ENCODE measurements at regions not wholly inside any gene's neighbourhood (a gene's known extent, or its start where the extent isn't known, plus 50 kb on each side); places are given as distances from the start of the nearest gene placed in this dataset.

DNA sequence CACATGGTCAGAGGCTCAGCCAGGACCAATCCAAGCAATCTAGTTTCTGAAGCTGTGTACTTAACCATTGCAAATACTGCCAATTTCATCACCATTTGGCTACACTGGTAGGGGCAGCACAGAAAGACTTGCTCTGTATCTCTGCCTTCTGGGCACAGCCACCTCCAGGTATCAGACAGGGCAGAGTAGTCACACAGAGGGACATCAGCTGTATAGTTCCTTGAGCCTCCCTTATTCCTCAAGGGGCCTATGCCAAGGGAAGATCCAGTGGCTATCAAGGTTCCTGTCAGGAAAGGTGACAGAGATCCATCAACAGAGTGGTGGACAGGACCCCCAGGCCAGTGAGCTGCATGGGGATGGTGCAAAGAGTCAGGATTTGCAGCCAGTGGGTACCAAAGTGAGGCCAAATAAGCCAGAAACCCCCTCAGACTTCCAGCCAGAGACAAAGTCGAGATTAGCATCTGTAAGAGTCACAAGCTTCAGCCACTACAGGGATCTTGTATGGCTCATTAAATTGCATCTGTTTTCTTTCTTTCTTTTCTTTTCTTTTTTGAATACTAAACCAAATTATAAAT lies 381.6 kb upstream of the CPEB2 start:
- DNase-seq: no peak
- H3K9me3 ChIP-seq: no peaks in the 10 kb centered on the region
- ChIA-PET POLR2A (no interaction called here), CTCF (no interaction called here)
- H2AFZ ChIP-seq (ENCODE audit: low read depth): no peak overlapping the region
- no peak overlapping the region for H3K4me3 ChIP-seq (ENCODE audit: low read depth in 2 of 2, low read length in 1 of 2)
- H3K36me3 ChIP-seq (replicated peaks in 1 of 2; ENCODE audit: control insufficient read depth in 1 of 2, insufficient read depth in 2 of 2, low read length in 1 of 2): no peaks in the 10 kb centered on the region
- 17% methylated on average over 1 of the region's 1 CpG for WGBS (ENCODE audit: low lambda C conversion rate)
- H3K27me3 ChIP-seq (ENCODE audit: insufficient read depth): no peaks in the 10 kb centered on the region
- TF ChIP-seq JUND (IDR thresholded peaks at IDR 0.05) (no peak), EP300 (IDR thresholded peaks at IDR 0.05; ENCODE audit: borderline replicate concordance in 1 of 2, low read depth in 1 of 2, low read length in 1 of 2) (no peak), RAD21 (IDR thresholded peaks at IDR 0.05; ENCODE audit: low read length) (no peak), RXRA (IDR thresholded peaks at IDR 0.05; ENCODE audit: borderline replicate concordance, low read depth) (no peak), FOXM1 (IDR thresholded peaks at IDR 0.05; ENCODE audit: low read depth) (no peak), SMC3 (IDR thresholded peaks at IDR 0.05; ENCODE audit: low read depth, low read length) (no peak), TEAD4 (IDR thresholded peaks at IDR 0.05; ENCODE audit: borderline replicate concordance, insufficient read depth) (no peak), POLR2AphosphoS5 (IDR thresholded peaks at IDR 0.05; ENCODE audit: low read depth, low read length) (no peak)
- H3K9ac ChIP-seq: no peak overlapping the region
- H4K20me1 ChIP-seq (ENCODE audit: insufficient read depth): no peaks in the 10 kb centered on the region
- H3F3A ChIP-seq (replicated peaks; ENCODE audit: insufficient read depth): no peaks in the 10 kb centered on the region
- H3K9me2 ChIP-seq: no peaks in the 10 kb centered on the region
- H3K79me2 ChIP-seq (ENCODE audit: insufficient read depth): no peaks in the 10 kb centered on the region
- H3K4me2 ChIP-seq: no peak overlapping the region
- H3K27ac ChIP-seq (ENCODE audit: low read depth in 2 of 2, low read length in 1 of 2): no peak overlapping the region
- H3K4me1 ChIP-seq (ENCODE audit: control insufficient read depth in 1 of 2, insufficient read depth in 2 of 2, low read depth in 1 of 2, low read length in 1 of 2): no peaks in the 10 kb centered on the region; a peak in 1 of 4 replicates

DNA sequence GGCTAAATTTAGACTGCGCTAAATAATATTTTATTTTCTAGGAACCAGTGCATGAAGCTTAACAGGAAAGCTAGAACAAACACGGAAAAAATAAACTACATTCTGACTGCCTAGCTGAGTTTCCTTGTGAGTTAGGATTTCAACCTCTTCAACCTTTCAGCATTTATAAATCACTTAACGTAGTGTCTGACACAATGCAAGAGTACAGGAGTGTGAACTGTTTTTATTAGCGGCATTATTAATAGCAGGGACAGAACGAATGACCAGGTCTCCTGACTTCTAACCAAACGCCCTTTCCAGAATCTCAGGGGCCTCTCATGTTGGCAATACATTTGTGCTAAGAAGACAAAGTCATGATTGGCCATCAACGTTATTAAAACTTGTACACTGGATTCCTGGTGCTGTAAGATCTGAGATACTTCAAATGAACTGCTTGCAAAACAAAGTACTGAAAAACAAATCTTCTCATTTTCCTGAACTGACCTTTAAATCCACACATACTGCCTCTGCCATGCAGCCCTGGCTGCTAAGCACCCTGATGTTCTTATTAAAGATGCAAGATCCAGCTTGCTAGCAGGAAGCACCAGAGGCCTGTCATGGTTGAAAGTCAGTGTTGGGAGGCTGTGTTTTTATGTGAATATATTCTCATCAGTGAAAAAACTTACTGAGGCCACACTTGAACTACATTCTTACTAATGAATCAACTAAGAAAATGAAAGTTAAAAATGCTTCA lies 380.4 kb upstream of the CPEB2 start:
- DNase-seq: no peak
- Histone ChIP-seq H3F3A (replicated peaks; ENCODE audit: insufficient read depth) (no peaks in the 10 kb centered on the region), H3K9ac (no peak overlapping the region), H3K4me2 (no peak overlapping the region), H3K27me3 (ENCODE audit: insufficient read depth) (no peaks in the 10 kb centered on the region), H3K4me1 (ENCODE audit: control insufficient read depth in 1 of 2, insufficient read depth in 2 of 2, low read depth in 1 of 2, low read length in 1 of 2) (peaks cover 0 to 2% of the 10 kb centered on the region in 2 experiments; a peak in 1 of 4 replicates), H2AFZ (ENCODE audit: low read depth) (no peak overlapping the region), H3K36me3 (replicated peaks in 1 of 2; ENCODE audit: control insufficient read depth in 1 of 2, insufficient read depth in 2 of 2, low read length in 1 of 2) (no peaks in the 10 kb centered on the region), H3K4me3 (ENCODE audit: low read depth in 2 of 2, low read length in 1 of 2) (no peak overlapping the region), H4K20me1 (ENCODE audit: insufficient read depth) (no peaks in the 10 kb centered on the region), H3K27ac (ENCODE audit: low read depth in 2 of 2, low read length in 1 of 2) (no peak overlapping the region), H3K9me2 (no peaks in the 10 kb centered on the region), H3K79me2 (ENCODE audit: insufficient read depth) (no peaks in the 10 kb centered on the region), H3K9me3 (no peaks in the 10 kb centered on the region)
- POLR2A ChIA-PET: no interaction called here
- CTCF ChIA-PET: interaction anchor here (0.6 kb wide), 1 partner anchor 11 kb away, joined by 3 read pairs; no protein-coding TSS in a partner anchor
- WGBS (ENCODE audit: low lambda C conversion rate): 46% methylated on average over 7 of the region's 7 CpGs
- TF ChIP-seq FOSL2 (IDR thresholded peaks at IDR 0.05; ENCODE audit: borderline replicate concordance, low read depth): no peak
- TF ChIP-seq RCOR1 (IDR thresholded peaks at IDR 0.05; ENCODE audit: low read length): no peak
- TF ChIP-seq MEF2A (IDR thresholded peaks at IDR 0.05; ENCODE audit: borderline replicate concordance, low read depth): no peak
- TF ChIP-seq GABPA (IDR thresholded peaks at IDR 0.05; ENCODE audit: low read depth): no peak
- no peak for TF ChIP-seq GATA2 (CRISPR knock-in tag; IDR thresholded peaks at IDR 0.05)
- TF ChIP-seq, protein P1, sequence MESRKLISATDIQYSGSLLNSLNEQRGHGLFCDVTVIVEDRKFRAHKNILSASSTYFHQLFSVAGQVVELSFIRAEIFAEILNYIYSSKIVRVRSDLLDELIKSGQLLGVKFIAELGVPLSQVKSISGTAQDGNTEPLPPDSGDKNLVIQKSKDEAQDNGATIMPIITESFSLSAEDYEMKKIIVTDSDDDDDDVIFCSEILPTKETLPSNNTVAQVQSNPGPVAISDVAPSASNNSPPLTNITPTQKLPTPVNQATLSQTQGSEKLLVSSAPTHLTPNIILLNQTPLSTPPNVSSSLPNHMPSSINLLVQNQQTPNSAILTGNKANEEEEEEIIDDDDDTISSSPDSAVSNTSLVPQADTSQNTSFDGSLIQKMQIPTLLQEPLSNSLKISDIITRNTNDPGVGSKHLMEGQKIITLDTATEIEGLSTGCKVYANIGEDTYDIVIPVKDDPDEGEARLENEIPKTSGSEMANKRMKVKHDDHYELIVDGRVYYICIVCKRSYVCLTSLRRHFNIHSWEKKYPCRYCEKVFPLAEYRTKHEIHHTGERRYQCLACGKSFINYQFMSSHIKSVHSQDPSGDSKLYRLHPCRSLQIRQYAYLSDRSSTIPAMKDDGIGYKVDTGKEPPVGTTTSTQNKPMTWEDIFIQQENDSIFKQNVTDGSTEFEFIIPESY (IDR thresholded peaks at IDR 0.05; ENCODE audit: borderline replicate concordance, low read depth): no peak
- TF ChIP-seq POLR2AphosphoS5 (IDR thresholded peaks at IDR 0.05; ENCODE audit: low read depth, low read length): no peak
- TF ChIP-seq SIN3A (IDR thresholded peaks at IDR 0.05; ENCODE audit: borderline replicate concordance, low read depth, low read length): no peak
- no peak for TF ChIP-seq JUND (IDR thresholded peaks at IDR 0.05)
- TF ChIP-seq, protein P2, sequence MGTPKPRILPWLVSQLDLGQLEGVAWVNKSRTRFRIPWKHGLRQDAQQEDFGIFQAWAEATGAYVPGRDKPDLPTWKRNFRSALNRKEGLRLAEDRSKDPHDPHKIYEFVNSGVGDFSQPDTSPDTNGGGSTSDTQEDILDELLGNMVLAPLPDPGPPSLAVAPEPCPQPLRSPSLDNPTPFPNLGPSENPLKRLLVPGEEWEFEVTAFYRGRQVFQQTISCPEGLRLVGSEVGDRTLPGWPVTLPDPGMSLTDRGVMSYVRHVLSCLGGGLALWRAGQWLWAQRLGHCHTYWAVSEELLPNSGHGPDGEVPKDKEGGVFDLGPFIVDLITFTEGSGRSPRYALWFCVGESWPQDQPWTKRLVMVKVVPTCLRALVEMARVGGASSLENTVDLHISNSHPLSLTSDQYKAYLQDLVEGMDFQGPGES (IDR thresholded peaks at IDR 0.05; ENCODE audit: low read depth, low read length): no peak
- TF ChIP-seq, protein P3, sequence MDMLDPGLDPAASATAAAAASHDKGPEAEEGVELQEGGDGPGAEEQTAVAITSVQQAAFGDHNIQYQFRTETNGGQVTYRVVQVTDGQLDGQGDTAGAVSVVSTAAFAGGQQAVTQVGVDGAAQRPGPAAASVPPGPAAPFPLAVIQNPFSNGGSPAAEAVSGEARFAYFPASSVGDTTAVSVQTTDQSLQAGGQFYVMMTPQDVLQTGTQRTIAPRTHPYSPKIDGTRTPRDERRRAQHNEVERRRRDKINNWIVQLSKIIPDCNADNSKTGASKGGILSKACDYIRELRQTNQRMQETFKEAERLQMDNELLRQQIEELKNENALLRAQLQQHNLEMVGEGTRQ (IDR thresholded peaks at IDR 0.05; ENCODE audit: borderline replicate concordance, low read depth, low read length): no peak
- TF ChIP-seq EZH2phosphoT487 (IDR thresholded peaks at IDR 0.05; ENCODE audit: borderline replicate concordance, low read depth): no peak
- TF ChIP-seq TCF12 (IDR thresholded peaks at IDR 0.05): no peak
- no peak for TF ChIP-seq FOXM1 (IDR thresholded peaks at IDR 0.05; ENCODE audit: low read depth)

Data from SK-N-SH (cell line).